HL-60 (cell line): ENCODE measurements at regions not wholly inside any gene's neighbourhood (a gene's known extent, or its start where the extent isn't known, plus 50 kb on each side); places are given as distances from the start of the nearest gene placed in this dataset.

ENCODE experiments used
- CTCF ChIP-seq: IDR thresholded peaks from one replicate; pipeline ENCODE4 v1.5.1; 2011; ENCODE audit warnings: low read length, control low read depth, inconsistent platforms; ENCODE audit not compliant: insufficient read depth
- GABPA ChIP-seq: IDR thresholded peaks from 2 replicates; pipeline ENCODE4 v1.6.1; 2012; ENCODE audit warnings: low read depth
- POLR2AphosphoS5 ChIP-seq: IDR thresholded peaks from 2 replicates; pipeline ENCODE4 v1.6.1; 2012; ENCODE audit warnings: low read depth
- REST ChIP-seq: IDR thresholded peaks from 2 replicates; pipeline ENCODE4 v1.6.1; 2012; ENCODE audit warnings: low read depth; ENCODE audit not compliant: insufficient replicate concordance

GRCh38 chr3:116980099-116980498 is 270.5 kb downstream of the TUSC7 start:
- TF ChIP-seq CTCF = no peak
- TF ChIP-seq REST = no peak
- no peak for TF ChIP-seq GABPA
- no peak for TF ChIP-seq POLR2AphosphoS5
